ENCODE measurements at regions not wholly inside any gene's neighbourhood (a gene's known extent, or its start where the extent isn't known, plus 50 kb on each side); places are given as distances from the start of the nearest gene placed in this dataset.
A peak's percentile ranks its signal among the peaks of the same experiment; 100 is the strongest.
"Not testable (repeated sequence)": the region's sequence is repeated elsewhere in the genome, so short reads cannot be mapped to it uniquely, and the experiment has no call there.

DNA sequence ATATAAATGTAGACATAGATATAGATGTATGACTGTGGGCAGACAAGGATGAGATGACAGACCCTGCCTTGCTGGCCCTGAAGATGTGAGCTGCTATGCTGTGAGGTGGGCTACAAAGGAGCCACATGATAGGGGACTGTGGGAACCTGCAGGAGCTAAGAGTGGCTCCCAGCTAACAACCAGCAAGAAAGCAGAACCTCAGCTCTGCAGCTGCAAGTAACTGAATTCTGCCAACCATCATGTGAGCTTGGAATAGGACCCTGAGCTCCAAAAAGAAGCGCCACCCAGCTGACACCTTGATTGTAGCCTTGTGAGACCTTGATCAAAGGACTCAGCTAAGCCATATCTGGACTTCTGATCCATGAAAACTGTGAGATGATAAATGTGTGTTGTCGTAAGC lies 123.3 kb upstream of the GRM7 start:
- DNase-seq: no peak

DNA sequence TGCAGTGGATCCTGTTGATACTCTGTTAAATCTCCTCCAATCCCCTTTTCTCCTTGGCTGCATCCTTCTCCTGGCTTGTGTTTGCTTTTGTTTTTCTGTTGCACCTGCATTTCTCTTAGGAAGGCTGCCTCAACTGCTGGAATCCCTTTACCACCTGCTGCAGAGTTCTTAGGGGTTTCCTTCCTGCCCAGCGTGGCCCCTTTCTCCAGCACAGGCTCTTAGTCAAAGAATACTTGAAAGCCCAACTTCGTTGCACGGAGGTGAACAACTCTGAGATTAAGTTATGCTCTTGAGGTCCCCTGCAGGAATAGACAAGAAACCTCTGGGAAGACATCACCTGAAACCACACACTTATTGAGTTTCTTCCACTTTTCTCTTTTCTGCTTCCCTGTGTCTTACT lies 121.6 kb upstream of the GRM7 start:
- no peak for DNase-seq

DNA sequence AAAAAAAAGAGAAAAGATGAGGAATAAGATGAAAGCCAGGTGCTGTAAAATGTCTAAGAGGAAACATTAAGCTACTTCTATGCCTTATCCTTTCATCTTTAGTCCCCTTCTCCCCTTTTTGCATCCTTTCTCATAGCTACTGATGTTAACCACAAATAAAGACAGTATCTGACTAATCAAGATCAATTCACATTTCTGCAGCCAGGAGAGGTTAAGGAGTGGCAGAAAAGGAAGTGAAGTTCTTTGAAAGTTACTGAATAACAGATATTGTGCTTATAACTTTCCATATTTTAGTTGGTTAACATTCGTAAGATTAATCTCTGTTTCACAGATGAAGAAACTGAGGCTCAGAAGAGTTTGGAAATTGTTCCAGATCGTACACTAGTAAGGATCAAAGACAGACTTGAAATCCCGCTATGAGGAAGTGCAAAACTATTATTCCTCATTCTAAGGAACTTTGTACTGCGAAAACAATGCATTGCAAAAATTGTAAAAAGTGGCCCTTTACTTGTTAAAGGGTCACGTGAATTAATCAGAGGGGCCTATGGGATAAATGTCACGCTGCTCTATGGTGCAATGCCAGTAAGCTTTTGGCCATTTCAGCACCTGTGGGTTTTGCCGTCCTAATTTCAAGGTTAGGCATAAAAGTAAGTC lies 117.7 kb upstream of the GRM7 start:
- no peak for DNase-seq

DNA sequence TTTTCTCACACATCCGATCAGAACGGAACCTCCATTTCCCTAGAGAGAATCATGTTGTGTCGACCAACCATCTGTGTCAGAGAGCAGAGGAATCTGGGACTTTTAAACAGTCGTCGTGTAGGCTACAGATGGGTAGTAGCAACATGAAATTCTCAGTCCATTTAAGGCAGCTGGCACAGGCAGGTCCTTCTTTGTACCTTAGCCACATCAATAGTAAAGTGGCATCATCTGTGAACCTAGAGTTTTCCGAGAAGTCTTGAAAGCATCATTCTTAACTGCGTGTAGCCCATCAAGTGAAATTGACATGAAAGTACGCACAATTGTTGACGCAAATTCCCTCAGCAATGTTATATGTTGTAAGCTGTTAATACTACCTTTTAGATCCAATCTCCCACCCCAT lies 114.5 kb upstream of the GRM7 start:
- DNase-seq: no peak

DNA sequence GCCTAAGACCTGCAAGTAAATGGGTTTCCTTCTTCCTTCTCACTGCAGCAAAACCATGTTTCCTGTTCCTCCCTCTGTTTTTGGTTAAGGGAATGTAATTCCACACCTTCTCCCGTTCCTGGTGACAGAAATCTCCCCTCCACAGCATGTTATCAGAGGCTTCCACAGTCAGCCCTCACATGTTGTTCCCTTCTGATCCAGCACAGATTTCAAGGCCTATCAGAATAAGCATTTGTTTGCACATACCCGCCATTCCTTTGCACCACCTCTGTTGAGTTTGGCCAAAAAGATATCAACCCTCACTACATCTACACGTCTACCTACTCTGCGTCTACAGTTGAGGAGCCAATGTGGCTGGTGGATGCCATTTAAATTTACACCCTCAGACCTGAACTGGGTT lies 113.9 kb upstream of the GRM7 start:
- DNase-seq: no peak

DNA sequence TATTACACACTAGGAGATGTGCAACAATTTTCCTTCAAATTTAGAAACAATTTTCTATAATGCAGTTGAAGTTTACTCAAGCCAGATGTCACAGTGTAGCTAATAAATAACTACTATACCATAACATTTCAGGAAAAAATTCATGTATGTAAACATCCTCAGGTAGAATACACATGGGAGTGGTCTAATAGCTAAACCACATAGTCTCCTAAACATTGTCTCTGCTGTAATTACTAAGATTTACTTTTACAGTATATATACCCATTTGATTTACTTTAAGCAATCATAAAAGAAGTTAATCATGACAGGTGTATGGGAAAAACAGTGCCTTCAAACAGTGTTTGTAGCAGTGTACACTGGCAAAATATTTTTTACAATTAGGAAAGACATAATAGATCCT lies 110.1 kb upstream of the GRM7 start:
- DNase-seq: no peak

DNA sequence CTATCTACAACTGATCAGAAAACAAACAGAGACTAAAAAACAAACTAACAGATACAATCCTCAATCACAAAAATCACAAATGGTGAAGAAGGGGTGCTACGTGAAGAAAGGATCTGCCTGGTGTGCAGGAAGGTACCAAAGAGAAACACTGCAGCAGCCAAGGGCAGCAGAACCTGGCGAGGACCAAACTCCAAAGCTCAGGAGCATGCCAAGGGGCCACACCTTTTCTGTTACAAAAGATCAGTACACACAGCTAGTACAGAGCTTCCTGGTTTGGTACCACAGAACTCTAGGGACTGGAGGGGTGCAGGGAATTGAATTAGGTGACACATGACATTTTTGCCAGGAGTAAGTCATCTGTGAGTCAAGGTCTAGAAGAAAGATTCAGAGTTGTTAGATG lies 107.4 kb upstream of the GRM7 start:
- DNase-seq: no peak

DNA sequence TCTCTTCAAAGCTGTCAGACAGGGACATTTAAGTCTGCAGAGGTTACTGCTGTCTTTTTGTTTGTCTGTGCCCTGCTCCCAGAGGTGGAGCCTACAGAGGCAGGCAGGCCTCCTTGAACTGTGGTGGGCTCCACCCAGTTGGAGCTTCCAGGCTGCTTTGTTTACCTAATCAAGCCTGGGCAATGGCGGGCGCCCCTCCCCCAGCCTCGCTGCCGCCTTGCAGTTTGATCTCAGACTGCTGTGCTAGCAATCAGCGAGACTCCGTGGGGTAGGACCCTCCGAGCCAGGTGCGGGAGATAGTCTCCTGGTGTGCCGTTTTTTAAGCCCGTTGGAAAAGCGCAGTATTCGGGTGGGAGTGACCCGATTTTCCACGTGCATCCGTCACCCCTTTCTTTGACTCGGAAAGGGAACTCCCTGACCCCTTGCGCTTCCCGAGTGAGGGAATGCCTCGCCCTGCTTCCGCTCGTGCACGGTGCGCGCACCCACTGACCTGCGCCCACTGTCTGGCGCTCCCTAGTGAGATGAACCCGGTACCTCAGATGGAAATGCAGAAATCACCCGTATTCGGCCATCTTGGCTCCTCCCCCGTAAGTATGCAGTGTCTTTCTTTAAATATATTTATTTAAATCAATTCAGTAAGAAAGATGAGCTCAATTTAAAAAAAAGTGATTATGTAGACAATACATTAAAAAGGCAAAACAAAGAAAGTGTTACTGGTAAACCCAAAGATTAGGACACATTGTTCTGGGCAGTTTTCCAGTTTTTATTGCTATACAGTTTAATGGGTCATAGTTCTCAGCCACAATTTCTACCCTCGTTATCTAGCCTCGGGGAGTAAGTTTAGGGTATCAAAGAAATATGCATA lies 91.2 kb upstream of the GRM7 start:
- DNase-seq: not testable (repeated sequence)

DNA sequence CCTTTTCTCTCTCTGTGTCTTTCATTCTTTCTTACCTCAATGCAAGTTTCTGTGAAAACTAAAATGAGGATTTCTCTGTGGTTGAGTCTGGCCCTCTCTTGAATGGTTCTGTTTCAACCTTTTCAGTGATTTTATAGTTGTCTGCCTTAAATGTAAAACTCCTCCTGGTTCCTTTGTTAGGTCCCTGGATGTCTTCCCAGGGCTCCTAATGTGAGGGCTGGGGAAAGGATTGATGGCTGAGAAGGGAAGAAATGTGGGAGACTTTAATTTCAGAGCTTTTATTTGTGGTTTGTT lies 90.6 kb upstream of the GRM7 start:
- no peak for DNase-seq

DNA sequence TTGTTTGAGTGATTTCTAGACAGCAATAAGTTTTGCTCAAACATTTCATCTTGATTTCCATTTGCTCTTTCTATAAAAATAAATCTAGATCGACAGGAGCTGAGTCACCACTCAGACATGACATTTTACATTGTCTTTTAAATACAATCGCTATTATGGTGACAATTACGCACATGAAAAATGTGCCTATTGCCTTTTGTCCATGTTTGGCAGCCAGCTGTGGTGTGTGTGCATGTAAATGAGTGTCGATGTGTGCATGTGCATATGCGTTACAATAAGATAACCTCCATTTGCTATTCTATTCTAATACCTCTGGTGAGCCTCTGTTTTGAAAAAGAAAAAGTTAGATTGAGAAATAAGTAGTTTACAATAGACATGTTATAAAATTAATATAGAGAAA lies 89.7 kb upstream of the GRM7 start:
- no peak for DNase-seq

DNA sequence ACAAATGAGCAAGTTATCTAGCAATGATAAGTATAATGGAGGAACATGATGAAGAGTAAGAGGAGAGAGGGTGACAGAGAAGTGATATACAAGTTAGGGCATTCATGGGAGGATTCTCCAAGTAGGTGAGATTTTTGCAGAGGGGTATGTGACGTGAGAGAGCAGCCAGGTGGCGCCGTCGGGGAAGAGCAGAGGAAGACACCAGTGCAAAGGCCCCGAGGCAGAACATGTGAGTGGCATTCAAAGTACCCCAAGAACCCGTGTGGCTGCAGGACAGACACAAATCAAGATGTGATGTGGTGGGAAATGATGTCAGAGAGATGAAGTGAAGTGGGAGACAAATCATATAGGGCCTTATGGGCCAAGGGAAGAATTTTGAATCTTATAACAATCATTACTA lies 81.8 kb upstream of the GRM7 start:
- DNase-seq: no peak

DNA sequence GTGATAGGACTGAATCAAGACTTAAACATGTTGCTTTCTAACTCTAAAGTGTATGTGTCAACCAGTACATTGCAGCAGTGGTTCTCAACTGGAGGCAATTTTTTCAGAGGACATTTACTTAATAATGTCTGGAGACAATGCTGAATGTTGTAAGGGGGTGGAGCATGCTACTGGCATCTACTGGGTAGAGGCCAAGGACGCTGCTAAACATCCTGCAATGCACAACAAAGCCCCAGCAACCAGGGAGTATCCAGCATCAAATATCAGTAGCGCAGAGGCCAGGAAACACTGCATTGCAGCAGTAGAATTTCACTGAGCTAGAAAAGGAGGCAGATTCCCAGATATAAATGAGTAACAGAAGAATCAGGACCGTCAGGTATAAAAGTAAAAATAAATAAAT lies 79.8 kb upstream of the GRM7 start:
- DNase-seq: no peak

DNA sequence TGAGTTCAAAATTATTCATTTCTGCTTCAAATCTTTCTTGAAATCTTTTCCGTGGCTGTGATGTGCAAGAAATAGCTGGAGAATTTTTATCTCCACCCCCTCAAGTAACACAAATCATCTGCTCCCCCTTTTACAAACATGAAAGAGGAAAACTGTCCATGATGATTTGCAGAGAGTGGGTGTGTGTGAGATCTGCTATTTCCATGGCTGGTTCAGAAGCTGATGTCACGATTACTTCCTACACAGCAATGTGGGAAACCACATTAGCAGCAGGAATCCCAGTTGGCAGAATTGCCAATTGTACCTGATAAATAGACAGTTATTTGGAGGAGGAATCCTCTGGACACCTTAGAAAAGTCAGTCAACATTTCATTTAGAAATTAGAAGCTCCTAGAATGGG lies 75.2 kb upstream of the GRM7 start:
- DNase-seq: no peak

DNA sequence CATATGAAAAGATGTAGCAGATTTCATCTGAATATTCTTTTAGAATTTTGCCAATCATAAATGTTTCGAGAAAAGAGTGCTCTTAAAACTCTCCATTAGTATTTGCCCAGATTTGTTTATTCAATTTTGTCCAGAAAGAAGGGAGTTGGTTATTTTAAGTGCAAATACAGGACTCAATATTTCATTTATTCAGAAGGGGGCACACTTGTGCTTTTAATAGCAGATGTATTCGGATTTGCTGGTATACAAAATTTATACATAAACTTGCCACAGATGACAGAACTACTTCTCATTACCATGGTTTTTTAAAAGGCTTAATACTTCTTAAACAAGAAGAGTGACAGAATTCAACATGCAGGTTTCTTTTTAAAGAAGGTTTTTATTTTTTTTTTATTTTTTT lies 69.8 kb upstream of the GRM7 start:
- DNase-seq: no peak

DNA sequence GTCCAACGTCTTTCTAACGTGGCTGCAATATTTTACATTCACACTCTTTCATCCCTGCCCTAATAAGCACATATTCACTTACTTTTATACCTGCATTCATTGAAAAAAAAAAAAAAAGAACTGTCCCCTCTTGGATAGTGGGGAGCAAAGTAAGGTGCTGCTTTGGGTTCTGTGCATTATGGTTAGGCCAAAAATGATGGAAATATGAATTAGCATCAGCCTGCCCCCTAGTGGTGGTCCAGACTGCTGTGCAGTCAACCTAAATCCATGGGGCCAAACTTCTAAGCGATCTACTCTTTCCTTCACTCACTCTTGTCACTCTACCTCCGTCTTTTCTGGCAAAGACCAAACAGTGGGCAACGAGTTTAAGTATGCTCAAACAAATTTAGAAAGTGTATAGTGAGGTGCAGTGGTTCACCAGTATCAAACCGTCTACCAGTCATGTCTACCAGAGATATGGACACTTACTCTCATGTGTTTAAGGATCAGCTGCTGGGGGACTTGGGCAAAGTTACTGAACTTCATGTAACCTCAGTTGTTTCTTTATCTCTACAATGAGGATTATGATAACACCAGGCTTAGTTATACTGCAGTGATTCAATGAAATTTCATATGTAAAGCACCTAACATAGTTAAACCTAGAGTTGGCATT lies 61.5 kb upstream of the GRM7 start:
- DNase-seq: peak in 1 of 2 experiments; percentile 8

DNA sequence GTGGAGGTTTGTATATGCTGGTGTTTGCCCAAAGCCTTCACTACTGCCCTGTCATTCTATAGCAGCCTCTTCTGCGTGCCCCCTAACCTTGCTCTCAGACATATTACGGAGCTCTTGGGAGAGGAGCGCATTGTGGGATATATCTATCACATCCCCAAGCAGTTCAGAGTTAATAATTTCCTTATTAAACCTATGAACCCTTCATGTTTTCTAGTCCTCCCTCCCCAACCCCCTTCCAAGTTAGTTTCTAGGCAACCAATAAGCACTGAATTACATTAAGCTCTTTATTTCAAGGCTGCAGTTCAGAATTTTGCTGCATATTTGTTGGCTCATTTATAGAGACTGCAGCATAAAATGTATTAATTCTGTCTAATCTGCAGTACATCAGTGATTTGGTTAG lies 57.3 kb upstream of the GRM7 start:
- no peak for DNase-seq

DNA sequence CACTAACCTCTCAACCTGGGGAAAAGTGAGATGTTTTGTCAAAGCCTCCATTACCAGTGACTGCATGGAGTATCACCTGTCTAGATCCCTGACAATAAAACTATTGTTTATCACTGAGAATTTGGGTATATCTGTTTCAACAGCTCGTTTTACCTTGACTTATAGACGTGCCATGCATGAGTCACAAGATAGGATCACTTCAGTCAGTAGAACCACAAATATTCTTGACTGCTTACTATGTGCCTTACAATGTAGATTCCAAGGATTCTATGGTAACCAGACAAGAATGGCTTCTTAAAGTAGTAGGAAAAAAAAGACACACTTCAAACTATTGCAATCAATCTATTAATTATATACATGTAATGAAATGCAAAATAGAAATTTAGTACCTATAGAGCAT lies 55.7 kb upstream of the GRM7 start:
- no peak for DNase-seq

DNA sequence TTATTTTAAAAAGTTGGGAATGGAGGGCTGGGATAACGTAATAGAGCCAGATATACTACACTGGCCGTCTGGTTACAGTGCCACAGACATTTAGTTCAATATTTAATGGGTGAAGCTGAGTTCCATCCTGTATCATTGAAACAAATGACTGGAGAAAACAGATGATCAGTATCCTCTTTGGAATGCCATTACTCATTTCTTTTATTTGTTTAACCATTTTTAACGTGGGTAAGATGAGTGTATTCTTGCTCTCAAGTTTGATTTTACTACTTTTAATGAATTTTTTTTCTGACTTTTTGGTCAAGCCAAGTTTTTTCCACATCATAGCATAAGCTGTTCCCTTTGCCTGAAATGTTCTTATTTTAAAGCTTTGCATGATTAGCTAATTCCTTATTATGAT lies 53.9 kb upstream of the GRM7 start:
- DNase-seq: no peak

DNA sequence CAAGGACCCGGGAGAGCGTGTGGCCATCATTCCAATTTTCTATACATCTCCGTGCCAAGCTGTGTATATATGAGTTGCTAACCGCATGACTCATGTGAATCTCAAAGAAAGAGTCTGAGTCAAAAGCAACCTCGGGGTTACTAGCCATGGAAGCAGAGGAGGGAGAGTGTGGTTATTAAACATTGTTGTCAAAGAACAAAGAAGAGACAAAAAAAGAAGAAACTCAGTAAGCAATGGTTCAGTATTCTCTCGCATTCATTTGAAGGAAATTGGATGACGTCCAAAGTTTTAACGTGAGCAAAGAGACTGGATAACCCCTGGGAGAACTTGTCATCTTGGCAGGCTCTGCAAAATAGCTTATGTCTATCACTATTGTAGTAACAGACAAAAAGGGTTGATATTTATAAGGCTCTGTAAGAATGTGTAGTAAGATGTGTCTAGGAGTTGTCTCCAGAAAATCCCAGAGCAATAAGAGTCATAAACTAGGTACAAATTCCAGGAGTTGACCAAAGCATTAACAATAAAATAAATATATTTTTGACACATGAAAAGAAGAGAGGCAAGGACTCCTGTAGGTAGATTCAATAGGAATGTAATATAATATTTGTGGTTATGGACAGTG lies 52.8 kb upstream of the GRM7 start:
- no peak for DNase-seq

DNA sequence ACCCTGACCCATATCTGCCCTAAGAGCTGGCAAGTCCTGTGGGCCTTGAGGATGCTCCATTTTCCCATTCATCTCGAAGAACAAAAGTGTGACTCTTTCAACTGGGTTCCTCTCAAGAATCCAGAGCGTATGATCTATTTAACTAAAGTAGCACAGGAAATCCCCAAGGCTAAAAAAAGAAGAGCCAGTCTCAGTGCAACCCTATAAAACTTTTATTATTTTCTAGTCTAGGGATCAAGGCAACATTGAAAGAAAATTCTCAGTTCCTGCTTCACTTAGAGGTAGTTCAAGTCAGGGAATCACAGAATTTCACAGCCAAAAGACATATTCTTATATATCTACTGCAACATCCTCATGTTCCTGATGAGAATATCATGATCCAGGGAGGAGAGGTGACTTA lies 51.6 kb upstream of the GRM7 start:
- DNase-seq: no peak
